ENCODE measurements at regions not wholly inside any gene's neighbourhood (a gene's known extent, or its start where the extent isn't known, plus 50 kb on each side); places are given as distances from the start of the nearest gene placed in this dataset.

- H3K36me3 Mint-ChIP-seq: no peaks in the 10 kb centered on the region
- H3K36me3 ChIP-seq (ENCODE audit: control insufficient read depth, insufficient read depth, low read length): no peaks in the 10 kb centered on the region
- H3K27me3 Mint-ChIP-seq (ENCODE audit: low read depth in 2 of 2): peaks cover 0 to 7% of the 10 kb centered on the region in 2 donors
- no peaks in the 10 kb centered on the region for H3K9me3 ChIP-seq (ENCODE audit: control insufficient read depth, insufficient read depth, low read length)
- TF ChIP-seq CTCF (IDR thresholded peaks at IDR 0.05): no peak
- 95% methylated on average over 5 of the region's 5 CpGs for WGBS (ENCODE audit: insufficient coverage)
- no peak overlapping the region for H3K4me3 ChIP-seq (ENCODE audit: low read length)
- DNase-seq (no peak), ATAC-seq (no peak)
- no peak overlapping the region for H3K27ac ChIP-seq (ENCODE audit: low read length)
- H3K9me3 Mint-ChIP-seq: no peaks in the 10 kb centered on the region
- no peaks in the 10 kb centered on the region for H3K27me3 ChIP-seq (ENCODE audit: control insufficient read depth, insufficient read depth, low read length)
- intact Hi-C loops (cut with micrococcal nuclease): no loop called here
- H3K27ac Mint-ChIP-seq: no peak overlapping the region
- H3K4me3 Mint-ChIP-seq: no peak overlapping the region
- peaks cover 37 to 42% of the 10 kb centered on the region in 2 donors for H3K4me1 Mint-ChIP-seq
- H3K4me1 ChIP-seq (ENCODE audit: control insufficient read depth, insufficient read depth, low read length): peaks cover 19% of the 10 kb centered on the region
These were observed 67.4 kb upstream of the WWC1 start for GRCh38 chr5:168224085-168224484.

GRCh38 chr5:168226012-168226411 lies 65.4 kb upstream of the WWC1 start:
- TF ChIP-seq CTCF (IDR thresholded peaks at IDR 0.05): no peak
- Mint-ChIP-seq H3K4me3 (peak overlapping the region; percentile 48), H3K9me3 (no peaks in the 10 kb centered on the region), H3K27ac (peak overlapping the region in 1 of 2 donors; percentile 54), H3K27me3 (ENCODE audit: low read depth in 2 of 2) (peaks cover 0 to 15% of the 10 kb centered on the region in 2 donors), H3K4me1 (peaks cover 41 to 50% of the 10 kb centered on the region in 2 donors), H3K36me3 (no peaks in the 10 kb centered on the region)
- ATAC-seq (no peak), DNase-seq (no peak)
- Histone ChIP-seq H3K27me3 (ENCODE audit: control insufficient read depth, insufficient read depth, low read length) (no peaks in the 10 kb centered on the region), H3K4me3 (ENCODE audit: low read length) (no peak overlapping the region), H3K27ac (ENCODE audit: low read length) (no peak overlapping the region), H3K36me3 (ENCODE audit: control insufficient read depth, insufficient read depth, low read length) (no peaks in the 10 kb centered on the region), H3K4me1 (ENCODE audit: control insufficient read depth, insufficient read depth, low read length) (peaks cover 16% of the 10 kb centered on the region), H3K9me3 (ENCODE audit: control insufficient read depth, insufficient read depth, low read length) (no peaks in the 10 kb centered on the region)
- intact Hi-C loops (cut with micrococcal nuclease): no loop called here
- 77% methylated on average over 10 of the region's 10 CpGs for WGBS (ENCODE audit: insufficient coverage)

- no peaks in the 10 kb centered on the region for H3K9me3 ChIP-seq (ENCODE audit: control insufficient read depth, insufficient read depth, low read length)
- Mint-ChIP-seq H3K27ac (peak overlapping the region; percentile 76 to 85), H3K27me3 (ENCODE audit: low read depth in 2 of 2) (peaks cover 0 to 21% of the 10 kb centered on the region in 2 donors), H3K4me1 (peaks cover 41 to 53% of the 10 kb centered on the region in 2 donors), H3K36me3 (no peaks in the 10 kb centered on the region), H3K9me3 (no peaks in the 10 kb centered on the region), H3K4me3 (peak overlapping the region; percentile 59)
- H3K27me3 ChIP-seq (ENCODE audit: control insufficient read depth, insufficient read depth, low read length): no peaks in the 10 kb centered on the region
- ATAC-seq (no peak), DNase-seq (peak in 1 of 2 donors; percentile 6)
- TF ChIP-seq CTCF (IDR thresholded peaks at IDR 0.05): no peak
- no peak overlapping the region for H3K4me3 ChIP-seq (ENCODE audit: low read length)
- H3K36me3 ChIP-seq (ENCODE audit: control insufficient read depth, insufficient read depth, low read length): no peaks in the 10 kb centered on the region
- peaks cover 16% of the 10 kb centered on the region for H3K4me1 ChIP-seq (ENCODE audit: control insufficient read depth, insufficient read depth, low read length)
- intact Hi-C loops (cut with micrococcal nuclease): no loop called here
- H3K27ac ChIP-seq (ENCODE audit: low read length): no peak overlapping the region
- WGBS (ENCODE audit: insufficient coverage): 59% methylated on average over 5 of the region's 8 CpGs
These were observed 64.4 kb upstream of the WWC1 start for GRCh38 chr5:168227001-168227400.

- peak overlapping the region; percentile 64 for H3K27ac ChIP-seq (ENCODE audit: low read length)
- peaks cover 0 to 22% of the 10 kb centered on the region in 2 donors for H3K27me3 Mint-ChIP-seq (ENCODE audit: low read depth in 2 of 2)
- DNase-seq: peak; percentile 18 to 70
These were observed 63.4 kb upstream of the WWC1 start for GRCh38 chr5:168227973-168228615.

More at GRCh38 chr5:168227973-168228615, 63.4 kb upstream of the WWC1 start:
- Mint-ChIP-seq H3K36me3 (no peaks in the 10 kb centered on the region), H3K27ac (peak overlapping the region; percentile 76 to 85), H3K4me3 (peak overlapping the region; percentile 74), H3K9me3 (no peaks in the 10 kb centered on the region), H3K4me1 (peaks cover 41 to 55% of the 10 kb centered on the region in 2 donors)
- Histone ChIP-seq H3K9me3 (ENCODE audit: control insufficient read depth, insufficient read depth, low read length) (no peaks in the 10 kb centered on the region), H3K4me3 (ENCODE audit: low read length) (peak overlapping the region; percentile 8), H3K4me1 (ENCODE audit: control insufficient read depth, insufficient read depth, low read length) (peaks cover 16% of the 10 kb centered on the region), H3K36me3 (ENCODE audit: control insufficient read depth, insufficient read depth, low read length) (no peaks in the 10 kb centered on the region), H3K27me3 (ENCODE audit: control insufficient read depth, insufficient read depth, low read length) (no peaks in the 10 kb centered on the region)
- TF ChIP-seq CTCF (IDR thresholded peaks at IDR 0.05): no peak
- intact Hi-C loops (cut with micrococcal nuclease): no loop called here
- ATAC-seq: peak; percentile 91 to 92 (median 91)
- 44% methylated on average over 8 of the region's 9 CpGs for WGBS (ENCODE audit: insufficient coverage)

All from natural killer cell (primary cell).